ENCODE measurements at regions not wholly inside any gene's neighbourhood (a gene's known extent, or its start where the extent isn't known, plus 50 kb on each side); places are given as distances from the start of the nearest gene placed in this dataset.

GRCh38 chr14:38559711-38560110 is 303.8 kb upstream of the CLEC14A start:
- no peak for TF ChIP-seq ZSCAN5A (CRISPR knock-in tag; IDR thresholded peaks at IDR 0.05; ENCODE audit: borderline replicate concordance)
- no peak for TF ChIP-seq TAF1 (CRISPR knock-in tag; IDR thresholded peaks at IDR 0.05)
- no peak for TF ChIP-seq CTCF (CRISPR knock-in tag; IDR thresholded peaks at IDR 0.05)
- no peak for TF ChIP-seq TBL1XR1 (IDR thresholded peaks at IDR 0.05; ENCODE audit: borderline replicate concordance, low read length, partially characterized antibody)
- TF ChIP-seq ZNF160 (CRISPR knock-in tag; IDR thresholded peaks at IDR 0.05): no peak
- no peak for TF ChIP-seq KDM1A (CRISPR knock-in tag; IDR thresholded peaks at IDR 0.05)
- no peak for TF ChIP-seq ZSCAN30 (CRISPR knock-in tag; IDR thresholded peaks at IDR 0.05)

Data from HepG2 (cell line).